ENCODE measurements at regions not wholly inside any gene's neighbourhood (a gene's known extent, or its start where the extent isn't known, plus 50 kb on each side); places are given as distances from the start of the nearest gene placed in this dataset.
"Not testable (repeated sequence)": the region's sequence is repeated elsewhere in the genome, so short reads cannot be mapped to it uniquely, and the experiment has no call there.

DNA sequence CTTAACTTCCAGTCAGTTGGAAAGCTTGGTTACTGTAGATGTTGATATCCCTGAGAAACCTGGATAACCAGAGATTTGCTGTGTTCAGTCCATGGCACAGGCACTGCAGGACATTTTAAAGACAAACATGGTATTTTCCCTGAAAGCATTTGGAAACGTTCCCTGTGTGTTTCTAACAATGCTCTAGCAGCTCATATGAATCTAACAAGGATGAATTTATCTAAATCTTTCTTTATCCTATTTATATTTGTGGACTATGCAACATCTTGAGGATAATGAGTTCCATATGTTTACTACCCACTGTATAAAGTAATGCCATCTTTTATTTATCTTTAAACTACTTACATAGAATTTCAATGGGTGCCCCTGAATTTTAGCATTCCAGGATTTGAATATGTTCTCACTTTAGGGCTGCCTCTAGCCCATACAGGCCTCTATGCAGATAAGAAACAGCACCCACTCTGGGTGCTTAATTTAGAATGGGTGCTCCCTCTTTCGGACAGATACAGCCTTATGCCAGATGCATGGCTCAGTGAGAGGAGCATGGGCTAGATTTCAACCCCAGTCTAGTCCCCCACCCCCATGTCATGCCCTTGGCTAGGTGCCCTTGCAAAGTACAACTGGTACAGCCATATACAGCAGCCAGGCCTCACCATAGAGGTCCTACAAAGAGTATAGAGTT, 50.6 kb upstream of the NEMP2 start:
- TF ChIP-seq POLR2AphosphoS5 (IDR thresholded peaks at IDR 0.05; ENCODE audit: low read depth, low read length) (no peak), POU2F2 (IDR thresholded peaks at IDR 0.05; ENCODE audit: low read depth, low read length) (no peak)
- FAIRE-seq: no peak
- no peak for DNase-seq (ENCODE audit: insufficient read length, low spot score)

GRCh38 chr2:190587106-190587505, 52.6 kb upstream of the NEMP2 start:
- TF ChIP-seq POU2F2 (IDR thresholded peaks at IDR 0.05; ENCODE audit: low read depth, low read length) (no peak), POLR2AphosphoS5 (IDR thresholded peaks at IDR 0.05; ENCODE audit: low read depth, low read length) (no peak), SPI1 (IDR thresholded peaks at IDR 0.05; ENCODE audit: low read depth, low read length) (no peak), PAX5 (IDR thresholded peaks at IDR 0.05; ENCODE audit: insufficient read depth, low read length, severe bottlenecking) (no peak), POLR2A (IDR thresholded peaks at IDR 0.05; ENCODE audit: low read depth, low read length) (no peak), TAF1 (IDR thresholded peaks at IDR 0.05; ENCODE audit: low read depth, low read length) (no peak)
- no peak for FAIRE-seq
- no peak for DNase-seq (ENCODE audit: insufficient read length, low spot score)

DNA sequence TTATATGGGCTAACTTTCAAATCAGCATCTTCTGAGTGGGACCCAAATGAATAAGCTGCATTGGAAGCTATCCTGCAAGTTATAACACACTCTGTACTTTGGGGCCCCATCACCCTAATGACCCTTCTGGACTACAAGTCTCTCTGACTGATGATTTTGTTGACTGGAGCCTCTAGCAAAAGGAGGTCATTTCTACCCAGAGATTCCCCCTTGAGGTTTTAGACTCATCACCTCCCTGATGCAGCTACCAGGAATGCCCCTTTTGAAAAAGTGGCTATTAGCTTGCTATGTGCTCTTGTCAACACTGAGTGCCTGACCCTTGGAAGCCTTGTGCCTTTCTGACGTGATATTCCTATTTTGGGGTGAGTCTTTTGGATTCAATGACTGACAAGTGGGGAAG, 54.5 kb upstream of the NEMP2 start:
- DNase-seq (ENCODE audit: insufficient read length, low spot score) (no peak), FAIRE-seq (no peak)
- TF ChIP-seq SPI1 (IDR thresholded peaks at IDR 0.05; ENCODE audit: low read depth, low read length) (no peak), POLR2A (IDR thresholded peaks at IDR 0.05; ENCODE audit: low read depth, low read length) (no peak), PAX5 (IDR thresholded peaks at IDR 0.05; ENCODE audit: insufficient read depth, low read length, severe bottlenecking) (no peak), POLR2AphosphoS5 (IDR thresholded peaks at IDR 0.05; ENCODE audit: low read depth, low read length) (no peak), TAF1 (IDR thresholded peaks at IDR 0.05; ENCODE audit: low read depth, low read length) (no peak), POU2F2 (IDR thresholded peaks at IDR 0.05; ENCODE audit: low read depth, low read length) (no peak)

DNA sequence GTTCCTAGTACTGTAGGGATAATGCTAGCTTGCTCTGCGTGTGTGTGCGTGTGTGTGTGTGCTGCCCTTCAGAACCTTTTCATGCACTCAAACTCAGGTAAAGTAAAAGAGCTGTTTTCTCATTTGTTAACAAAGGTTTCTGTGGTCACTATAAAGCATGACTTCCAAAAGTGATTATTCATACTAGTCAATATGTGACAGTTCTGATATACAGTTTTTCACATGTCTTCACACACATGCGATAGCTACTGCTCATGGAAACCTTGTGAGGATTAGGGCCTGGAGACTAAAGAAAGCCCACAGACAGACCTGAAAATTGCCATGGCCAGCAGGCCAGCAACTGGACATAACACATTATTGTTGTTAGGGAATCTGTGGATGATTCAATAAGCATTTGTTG, 56.9 kb upstream of the NEMP2 start:
- TF ChIP-seq POU2F2 (IDR thresholded peaks at IDR 0.05; ENCODE audit: low read depth, low read length): no peak
- FAIRE-seq: no peak
- DNase-seq (ENCODE audit: insufficient read length, low spot score): no peak

DNA sequence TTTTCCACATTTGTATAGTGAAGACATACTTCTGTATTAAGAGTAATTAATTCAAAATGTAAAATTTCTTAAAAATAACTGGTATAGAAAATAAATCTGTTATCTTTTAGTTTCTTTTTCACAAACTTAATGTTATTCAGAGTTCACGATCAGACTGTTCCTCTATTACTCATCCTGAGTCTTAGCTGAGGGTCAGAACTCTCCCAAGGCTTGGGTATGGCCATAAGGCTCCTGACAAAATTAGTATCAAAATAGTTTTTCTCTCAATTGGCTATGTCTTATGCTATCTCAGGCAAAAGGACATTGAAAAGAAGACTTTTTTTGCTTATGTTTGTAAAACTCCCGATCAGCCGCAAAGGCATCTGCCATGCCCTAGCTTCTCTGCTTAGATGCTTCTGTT, 56.1 kb upstream of the NAB1 start:
- no peak for FAIRE-seq
- TF ChIP-seq TAF1 (IDR thresholded peaks at IDR 0.05; ENCODE audit: low read depth, low read length) (no peak), POLR2A (IDR thresholded peaks at IDR 0.05; ENCODE audit: low read depth, low read length) (no peak), POU2F2 (IDR thresholded peaks at IDR 0.05; ENCODE audit: low read depth, low read length) (no peak), POLR2AphosphoS5 (IDR thresholded peaks at IDR 0.05; ENCODE audit: low read depth, low read length) (no peak), PAX5 (IDR thresholded peaks at IDR 0.05; ENCODE audit: insufficient read depth, low read length, severe bottlenecking) (no peak), SPI1 (IDR thresholded peaks at IDR 0.05; ENCODE audit: low read depth, low read length) (no peak)

DNA sequence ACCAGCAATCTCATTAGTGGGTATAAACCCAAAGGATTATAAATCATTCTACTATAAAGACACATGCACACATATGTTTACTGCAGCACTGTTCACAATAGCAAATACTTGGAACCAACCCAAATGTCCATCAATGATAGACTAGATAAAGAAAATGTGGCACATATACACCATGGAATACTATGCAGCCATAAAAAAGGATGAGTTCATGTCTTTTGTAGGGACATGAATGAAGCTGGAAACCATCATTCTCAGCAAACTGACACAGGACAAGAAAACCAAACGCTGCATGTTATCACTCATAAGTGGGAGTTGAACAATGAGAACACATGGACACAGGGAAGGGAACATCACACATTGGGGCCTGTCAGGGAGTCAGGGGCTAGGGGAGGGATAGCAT, 53.0 kb upstream of the NAB1 start:
- not testable (repeated sequence) for FAIRE-seq; DNase-seq (ENCODE audit: insufficient read length, low spot score)

More for the DNA sequence above, 56.1 kb upstream of the NAB1 start:
- DNase-seq (ENCODE audit: insufficient read length, low spot score): no peak

DNA sequence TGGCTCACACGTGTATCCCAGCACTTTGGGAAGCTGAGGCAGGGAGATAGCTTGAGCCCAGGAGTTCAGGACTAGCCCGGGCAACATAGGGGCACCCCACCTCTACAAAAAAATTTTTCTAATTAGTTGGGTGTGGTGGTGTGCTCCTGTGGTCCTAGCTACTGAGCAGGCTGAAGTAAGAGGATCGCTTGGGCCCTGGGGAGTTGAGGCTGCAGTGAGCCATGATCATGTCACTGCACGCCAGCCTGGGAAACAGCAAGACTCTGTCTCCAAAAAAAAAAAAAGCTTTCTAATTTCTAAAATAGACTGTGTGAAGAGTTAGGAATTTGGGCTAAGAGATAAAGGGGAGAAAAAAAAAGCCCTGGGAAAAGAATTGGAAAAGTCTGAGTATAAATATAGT, 51.9 kb upstream of the NAB1 start:
- no peak for TF ChIP-seq POLR2AphosphoS5 (IDR thresholded peaks at IDR 0.05; ENCODE audit: low read depth, low read length)
- TF ChIP-seq TAF1 (IDR thresholded peaks at IDR 0.05; ENCODE audit: low read depth, low read length): no peak
- no peak for TF ChIP-seq SPI1 (IDR thresholded peaks at IDR 0.05; ENCODE audit: low read depth, low read length)
- no peak for TF ChIP-seq POU2F2 (IDR thresholded peaks at IDR 0.05; ENCODE audit: low read depth, low read length)
- TF ChIP-seq PAX5 (IDR thresholded peaks at IDR 0.05; ENCODE audit: insufficient read depth, low read length, severe bottlenecking): no peak
- no peak for FAIRE-seq
- no peak for DNase-seq (ENCODE audit: insufficient read length, low spot score)

DNA sequence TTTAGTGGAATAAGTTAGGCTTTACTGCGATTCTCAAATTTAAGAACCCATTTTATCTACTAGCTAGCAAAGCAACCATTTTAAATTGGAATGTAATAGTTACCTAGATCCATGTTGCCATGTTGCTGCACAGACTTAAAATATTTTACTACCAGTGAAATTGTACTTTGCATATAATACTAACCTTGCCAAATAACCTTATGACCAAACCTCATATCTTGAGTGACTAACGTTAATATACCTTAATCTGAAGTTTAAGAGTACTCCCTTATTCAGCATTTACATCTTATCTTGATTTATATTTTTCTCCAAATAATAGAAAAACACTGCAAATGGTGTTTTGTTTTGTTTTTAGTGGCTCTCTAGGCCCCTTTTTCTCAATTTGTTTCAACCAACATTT, 50.3 kb upstream of the NAB1 start:
- DNase-seq (ENCODE audit: insufficient read length, low spot score): no peak
- TF ChIP-seq POU2F2 (IDR thresholded peaks at IDR 0.05; ENCODE audit: low read depth, low read length): no peak
- peak; percentile 69 for FAIRE-seq

- DNase-seq (ENCODE audit: insufficient read length, low spot score) (no peak), FAIRE-seq (no peak)
- TF ChIP-seq SPI1 (IDR thresholded peaks at IDR 0.05; ENCODE audit: low read depth, low read length) (no peak), TAF1 (IDR thresholded peaks at IDR 0.05; ENCODE audit: low read depth, low read length) (no peak), POLR2AphosphoS5 (IDR thresholded peaks at IDR 0.05; ENCODE audit: low read depth, low read length) (no peak), POU2F2 (IDR thresholded peaks at IDR 0.05; ENCODE audit: low read depth, low read length) (no peak), POLR2A (IDR thresholded peaks at IDR 0.05; ENCODE audit: low read depth, low read length) (no peak), PAX5 (IDR thresholded peaks at IDR 0.05; ENCODE audit: insufficient read depth, low read length, severe bottlenecking) (no peak)
Observed at GRCh38 chr2:190599073-190599472, 49.8 kb upstream of the NAB1 start.
